ENCODE measurements at regions not wholly inside any gene's neighbourhood (a gene's known extent, or its start where the extent isn't known, plus 50 kb on each side); places are given as distances from the start of the nearest gene placed in this dataset.

- TF ChIP-seq EZH2 (IDR thresholded peaks at IDR 0.05; ENCODE audit: low read length) (no peak), CTCF (optimal IDR thresholded peaks at IDR 0.05 in 1 of 3, IDR thresholded peaks at IDR 0.05 in 1 of 3, conservative IDR thresholded peaks at IDR 0.05 in 1 of 3; ENCODE audit: extremely low read depth in 1 of 3, insufficient read depth in 2 of 3, low read length in 3 of 3) (no peak)
Observed at GRCh38 chr3:152714507-152714906, 120.4 kb upstream of the P2RY1 start.

All from keratinocyte (primary cell).